RWPE2 (cell line): ENCODE measurements at regions not wholly inside any gene's neighbourhood (a gene's known extent, or its start where the extent isn't known, plus 50 kb on each side); places are given as distances from the start of the nearest gene placed in this dataset.

Experiments used
- ATAC-seq: fragments of 200-7000 bp; cut with Tn5 transposase; 3 replicates; pipeline ENCODE4 v1.9.1; 2021; ENCODE audit warnings: low read depth
- DNase-seq: peaks from one replicate; pipeline ENCODE4 v3.0.0-alpha.2; 2020; ENCODE audit warnings: low spot score
- H3K27ac ChIP-seq: fragments of 450-650 bp; 2 replicates; pipeline ENCODE4 v1.5.1; 2017; ENCODE audit warnings: mild to moderate bottlenecking; ENCODE audit not compliant: poor library complexity, severe bottlenecking
- H3K27me3 ChIP-seq: fragments of 250-450 bp; sonication (Bioruptor Pico); 2 replicates; pipeline ENCODE4 v1.5.1; 2021; ENCODE audit warnings: mild to moderate bottlenecking, moderate library complexity; ENCODE audit not compliant: insufficient read depth, poor library complexity, severe bottlenecking
- H3K36me3 ChIP-seq: fragments of 250-450 bp; sonication (Bioruptor Pico); 2 replicates; pipeline ENCODE4 v1.5.1; 2020; ENCODE audit warnings: low read depth, mild to moderate bottlenecking, moderate library complexity
- H3K4me1 ChIP-seq: fragments of 250-450 bp; sonication (Bioruptor Pico); 2 replicates; pipeline ENCODE4 v1.5.1; 2021; ENCODE audit warnings: mild to moderate bottlenecking, moderate library complexity; ENCODE audit not compliant: insufficient read depth, poor library complexity, severe bottlenecking
- H3K4me3 ChIP-seq: fragments of 250-450 bp; sonication (Bioruptor Pico); 2 replicates; pipeline ENCODE4 v1.5.1; 2021; ENCODE audit warnings: mild to moderate bottlenecking, moderate library complexity; ENCODE audit not compliant: severe bottlenecking
- H3K9me3 ChIP-seq: fragments of 250-450 bp; sonication (Bioruptor Pico); 2 replicates; pipeline ENCODE4 v1.5.1; 2021; ENCODE audit warnings: mild to moderate bottlenecking, moderate library complexity; ENCODE audit not compliant: severe bottlenecking
- TF ChIP-seq, protein P1 (sequence below): fragments of 450-650 bp; IDR thresholded peaks from one replicate; pipeline ENCODE4 v1.5.1; 2017; ENCODE audit warnings: mild to moderate bottlenecking, moderate library complexity; ENCODE audit not compliant: poor library complexity, severe bottlenecking

GRCh38 chr11:71198823-71199165 lies 53.6 kb downstream of the SHANK2 start:
- Histone ChIP-seq H3K4me3 (no peak overlapping the region), H3K27me3 (no peaks in the 10 kb centered on the region), H3K27ac (no peak overlapping the region), H3K4me1 (no peaks in the 10 kb centered on the region), H3K36me3 (no peaks in the 10 kb centered on the region), H3K9me3 (no peaks in the 10 kb centered on the region)
- DNase-seq (no peak), ATAC-seq (no peak)
- TF ChIP-seq, protein P1, sequence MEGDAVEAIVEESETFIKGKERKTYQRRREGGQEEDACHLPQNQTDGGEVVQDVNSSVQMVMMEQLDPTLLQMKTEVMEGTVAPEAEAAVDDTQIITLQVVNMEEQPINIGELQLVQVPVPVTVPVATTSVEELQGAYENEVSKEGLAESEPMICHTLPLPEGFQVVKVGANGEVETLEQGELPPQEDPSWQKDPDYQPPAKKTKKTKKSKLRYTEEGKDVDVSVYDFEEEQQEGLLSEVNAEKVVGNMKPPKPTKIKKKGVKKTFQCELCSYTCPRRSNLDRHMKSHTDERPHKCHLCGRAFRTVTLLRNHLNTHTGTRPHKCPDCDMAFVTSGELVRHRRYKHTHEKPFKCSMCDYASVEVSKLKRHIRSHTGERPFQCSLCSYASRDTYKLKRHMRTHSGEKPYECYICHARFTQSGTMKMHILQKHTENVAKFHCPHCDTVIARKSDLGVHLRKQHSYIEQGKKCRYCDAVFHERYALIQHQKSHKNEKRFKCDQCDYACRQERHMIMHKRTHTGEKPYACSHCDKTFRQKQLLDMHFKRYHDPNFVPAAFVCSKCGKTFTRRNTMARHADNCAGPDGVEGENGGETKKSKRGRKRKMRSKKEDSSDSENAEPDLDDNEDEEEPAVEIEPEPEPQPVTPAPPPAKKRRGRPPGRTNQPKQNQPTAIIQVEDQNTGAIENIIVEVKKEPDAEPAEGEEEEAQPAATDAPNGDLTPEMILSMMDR, result no peak

GRCh38 chr11:71198141-71198822 lies 54.1 kb downstream of the SHANK2 start:
- no peaks in the 10 kb centered on the region for H3K36me3 ChIP-seq
- H3K27ac ChIP-seq, result no peak overlapping the region
- H3K4me1 ChIP-seq, result no peaks in the 10 kb centered on the region
- DNase-seq, result no peak
- no peaks in the 10 kb centered on the region for H3K9me3 ChIP-seq
- no peak for ATAC-seq
- H3K4me3 ChIP-seq, result no peak overlapping the region
- TF ChIP-seq, protein P1, result no peak
- no peaks in the 10 kb centered on the region for H3K27me3 ChIP-seq

DNA sequence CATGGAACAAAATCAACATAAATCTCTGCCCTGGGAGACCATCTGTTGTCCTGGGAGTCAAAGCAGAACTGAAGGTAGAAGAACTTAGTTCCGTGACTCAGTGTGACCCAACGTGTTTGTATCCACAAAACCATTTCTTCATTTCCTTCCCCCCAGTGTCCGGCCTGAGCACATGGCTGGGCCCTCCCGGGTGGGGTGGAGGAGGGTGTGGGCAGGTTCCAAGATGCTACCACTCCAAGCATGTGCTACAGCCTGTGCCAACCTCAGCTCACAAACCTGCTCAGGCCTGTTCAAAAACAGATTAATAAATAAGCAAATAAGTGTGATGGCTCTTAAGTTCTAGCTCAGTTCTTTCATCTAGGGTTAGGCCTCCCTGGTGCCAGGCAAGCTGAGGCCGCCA lies 55.3 kb downstream of the SHANK2 start:
- no peak for DNase-seq

GRCh38 chr11:71194710-71195109 lies 57.7 kb downstream of the SHANK2 start:
- no peak overlapping the region for H3K4me3 ChIP-seq
- H3K27ac ChIP-seq, result no peak overlapping the region
- no peak for ATAC-seq
- H3K36me3 ChIP-seq, result no peaks in the 10 kb centered on the region
- no peaks in the 10 kb centered on the region for H3K27me3 ChIP-seq
- no peak for DNase-seq
- TF ChIP-seq, protein P1, result no peak
- H3K9me3 ChIP-seq, result no peaks in the 10 kb centered on the region
- H3K4me1 ChIP-seq, result no peaks in the 10 kb centered on the region

More for the DNA sequence above, 55.3 kb downstream of the SHANK2 start:
- H3K27ac ChIP-seq, result no peak overlapping the region
- no peak overlapping the region for H3K4me3 ChIP-seq
- no peaks in the 10 kb centered on the region for H3K36me3 ChIP-seq
- no peaks in the 10 kb centered on the region for H3K4me1 ChIP-seq
- TF ChIP-seq, protein P1, result no peak
- H3K9me3 ChIP-seq, result no peaks in the 10 kb centered on the region
- no peaks in the 10 kb centered on the region for H3K27me3 ChIP-seq
- ATAC-seq, result no peak

- Histone ChIP-seq H3K27me3 (no peaks in the 10 kb centered on the region), H3K27ac (no peak overlapping the region), H3K36me3 (no peaks in the 10 kb centered on the region), H3K9me3 (no peaks in the 10 kb centered on the region), H3K4me3 (no peak overlapping the region), H3K4me1 (no peaks in the 10 kb centered on the region)
- no peak for DNase-seq
- TF ChIP-seq, protein P1, result no peak
- ATAC-seq, result no peak
Measured at GRCh38 chr11:71193431-71193830, 58.9 kb downstream of the SHANK2 start.
